ENCODE measurements at regions not wholly inside any gene's neighbourhood (a gene's known extent, or its start where the extent isn't known, plus 50 kb on each side); places are given as distances from the start of the nearest gene placed in this dataset.

- no peak for TF ChIP-seq CTCF (IDR thresholded peaks at IDR 0.05)
- no peak for TF ChIP-seq EP300 (IDR thresholded peaks at IDR 0.05)
- no peak for TF ChIP-seq POLR2A (IDR thresholded peaks at IDR 0.05)
Measured at GRCh38 chr11:116657842-116658825, 114.7 kb downstream of the BUD13 start.

All from suprapubic skin (tissue), 3 donors.